Activated T-helper 17 cell treated with anti-CD3 and anti-CD28 coated beads, Interleukin-2, amount 50 U/mL, for 72 hours (primary cell): ENCODE measurements at regions not wholly inside any gene's neighbourhood (a gene's known extent, or its start where the extent isn't known, plus 50 kb on each side); places are given as distances from the start of the nearest gene placed in this dataset.

ENCODE experiments used
- ATAC-seq: fragments of 150-1000 bp; cut with Tn5 transposase; replicated peaks from 2 replicates; pipeline ENCODE4 v1.10.0; 2021; ENCODE audit warnings: mild to moderate bottlenecking, moderate library complexity
- H3K27ac Mint-ChIP-seq: one replicate; pipeline ENCODE4 v1.8.0; 2022; ENCODE audit warnings: mixed read lengths
- H3K27me3 Mint-ChIP-seq: one replicate; pipeline ENCODE4 v1.8.0; 2022; ENCODE audit warnings: mixed read lengths
- H3K36me3 Mint-ChIP-seq: one replicate; pipeline ENCODE4 v1.8.0; 2022; ENCODE audit warnings: low read depth, mild to moderate bottlenecking, mixed read lengths
- H3K4me1 Mint-ChIP-seq: one replicate; pipeline ENCODE4 v1.8.0; 2022; ENCODE audit warnings: mixed read lengths
- H3K4me3 Mint-ChIP-seq: one replicate; pipeline ENCODE4 v1.8.0; 2022; ENCODE audit warnings: mild to moderate bottlenecking, mixed read lengths
- H3K9me3 Mint-ChIP-seq: one replicate; pipeline ENCODE4 v1.8.0; 2022; ENCODE audit warnings: mixed read lengths

GRCh38 chr5:2634399-2635176 lies 116.9 kb downstream of the IRX2 start:
- H3K36me3 Mint-ChIP-seq = no peaks in the 10 kb centered on the region
- no peak overlapping the region for H3K4me3 Mint-ChIP-seq
- no peaks in the 10 kb centered on the region for H3K27me3 Mint-ChIP-seq
- H3K4me1 Mint-ChIP-seq = no peaks in the 10 kb centered on the region
- no peak for ATAC-seq
- no peak overlapping the region for H3K27ac Mint-ChIP-seq
- H3K9me3 Mint-ChIP-seq = no peaks in the 10 kb centered on the region

GRCh38 chr5:2633992-2634391 lies 117.5 kb downstream of the IRX2 start:
- ATAC-seq = no peak
- Mint-ChIP-seq H3K9me3 (no peaks in the 10 kb centered on the region), H3K36me3 (no peaks in the 10 kb centered on the region)

DNA sequence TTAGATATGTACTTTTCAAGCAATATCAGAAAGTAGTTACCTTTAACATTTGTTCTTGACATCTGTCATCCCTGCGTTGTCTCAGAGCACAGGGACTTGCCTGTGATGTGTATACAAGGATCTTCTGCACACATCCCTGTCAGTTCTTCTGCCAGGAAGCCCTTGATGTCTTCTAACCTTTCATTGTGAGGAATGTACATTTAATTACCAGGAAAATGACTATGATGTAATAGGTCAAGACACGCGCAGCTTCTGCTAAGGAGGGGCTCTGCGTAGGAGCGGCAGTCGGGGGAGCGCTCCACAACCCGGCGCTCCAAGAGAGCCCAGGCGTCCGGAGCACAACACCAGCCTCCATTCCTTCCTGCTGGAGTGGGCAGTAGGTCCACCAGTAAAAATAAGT lies 119.7 kb downstream of the IRX2 start:
- Mint-ChIP-seq H3K9me3 (peaks cover 4% of the 10 kb centered on the region), H3K4me1 (no peaks in the 10 kb centered on the region), H3K27me3 (peaks cover 3% of the 10 kb centered on the region), H3K4me3 (no peak overlapping the region), H3K27ac (no peak overlapping the region), H3K36me3 (no peaks in the 10 kb centered on the region)
- no peak for ATAC-seq

More at GRCh38 chr5:2633992-2634391, 117.5 kb downstream of the IRX2 start:
- no peak overlapping the region for H3K27ac Mint-ChIP-seq
- H3K4me3 Mint-ChIP-seq = no peak overlapping the region
- no peaks in the 10 kb centered on the region for H3K4me1 Mint-ChIP-seq
- no peaks in the 10 kb centered on the region for H3K27me3 Mint-ChIP-seq

GRCh38 chr5:2629045-2629444 lies 122.4 kb downstream of the IRX2 start:
- H3K4me1 Mint-ChIP-seq = no peaks in the 10 kb centered on the region
- no peaks in the 10 kb centered on the region for H3K36me3 Mint-ChIP-seq
- H3K27me3 Mint-ChIP-seq = peaks cover 3% of the 10 kb centered on the region
- H3K27ac Mint-ChIP-seq = no peak overlapping the region
- peaks cover 4% of the 10 kb centered on the region for H3K9me3 Mint-ChIP-seq
- H3K4me3 Mint-ChIP-seq = no peak overlapping the region
- ATAC-seq = no peak

DNA sequence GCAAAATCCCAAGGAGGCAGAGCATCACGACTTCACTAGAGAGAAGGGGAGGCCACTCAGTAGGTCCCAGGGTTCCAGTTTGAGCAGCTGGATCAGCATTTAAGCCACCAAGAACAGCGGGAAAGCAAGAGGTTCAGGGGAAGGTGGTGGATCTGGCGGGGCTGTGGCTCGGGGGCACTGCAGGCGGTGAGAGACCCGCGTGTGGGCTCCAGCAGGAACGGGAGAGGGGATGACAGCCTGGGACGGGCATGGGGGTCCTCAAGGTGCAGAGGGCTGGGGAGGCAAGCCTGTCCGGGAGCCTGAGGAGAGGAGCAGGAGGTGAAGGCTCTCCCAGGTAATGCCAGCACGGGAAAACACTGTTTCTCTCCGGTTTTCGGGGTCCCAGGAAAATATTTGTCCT lies 123.6 kb downstream of the IRX2 start:
- peaks cover 4% of the 10 kb centered on the region for H3K9me3 Mint-ChIP-seq
- no peaks in the 10 kb centered on the region for H3K36me3 Mint-ChIP-seq
- peaks cover 3% of the 10 kb centered on the region for H3K27me3 Mint-ChIP-seq
- no peak overlapping the region for H3K27ac Mint-ChIP-seq
- no peak overlapping the region for H3K4me3 Mint-ChIP-seq
- H3K4me1 Mint-ChIP-seq = no peaks in the 10 kb centered on the region
- no peak for ATAC-seq

DNA sequence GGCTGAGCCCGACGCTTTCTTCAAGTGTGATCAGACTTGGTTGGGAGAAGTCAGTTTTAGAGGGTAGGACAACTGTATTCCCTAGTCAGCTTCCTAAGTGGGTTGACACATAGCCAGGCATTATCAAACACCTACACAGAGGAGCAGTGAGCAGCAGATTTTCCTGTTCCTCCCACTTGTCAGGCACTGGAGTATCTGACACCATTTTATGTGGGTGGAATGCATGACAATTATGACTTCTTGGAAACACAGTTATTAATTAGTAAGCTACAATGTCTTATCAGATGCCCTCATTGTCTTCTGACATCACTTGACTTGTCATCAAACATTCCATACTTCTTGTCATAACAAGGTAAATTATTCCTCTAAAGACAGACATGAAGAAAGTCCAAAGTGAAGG lies 124.9 kb downstream of the IRX2 start:
- Mint-ChIP-seq H3K4me1 (no peaks in the 10 kb centered on the region), H3K27ac (no peak overlapping the region), H3K27me3 (peaks cover 3% of the 10 kb centered on the region), H3K36me3 (no peaks in the 10 kb centered on the region), H3K4me3 (no peak overlapping the region), H3K9me3 (peaks cover 4% of the 10 kb centered on the region)
- no peak for ATAC-seq

DNA sequence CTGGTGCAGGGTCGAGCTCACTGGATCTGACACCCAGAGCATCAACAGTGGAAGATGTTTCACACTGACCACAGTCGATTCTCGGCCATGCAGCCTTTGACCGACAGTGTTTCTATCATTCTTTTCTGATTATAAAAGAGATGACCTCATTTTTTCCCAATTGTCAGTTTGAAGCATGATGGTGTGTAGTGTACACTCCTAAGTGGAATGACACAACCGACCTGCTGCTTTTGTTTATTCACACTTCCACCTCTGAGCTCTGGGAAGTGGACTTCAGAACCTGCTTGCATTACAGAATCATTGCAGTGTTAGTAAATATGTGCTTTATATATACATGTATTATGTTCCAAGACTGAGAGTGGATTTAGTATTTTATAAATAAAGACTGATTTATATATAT lies 128.6 kb downstream of the IRX2 start:
- ATAC-seq = no peak
- Mint-ChIP-seq H3K27me3 (peaks cover 3% of the 10 kb centered on the region), H3K27ac (no peak overlapping the region), H3K4me3 (no peak overlapping the region), H3K4me1 (no peaks in the 10 kb centered on the region), H3K36me3 (no peaks in the 10 kb centered on the region), H3K9me3 (peaks cover 4% of the 10 kb centered on the region)

DNA sequence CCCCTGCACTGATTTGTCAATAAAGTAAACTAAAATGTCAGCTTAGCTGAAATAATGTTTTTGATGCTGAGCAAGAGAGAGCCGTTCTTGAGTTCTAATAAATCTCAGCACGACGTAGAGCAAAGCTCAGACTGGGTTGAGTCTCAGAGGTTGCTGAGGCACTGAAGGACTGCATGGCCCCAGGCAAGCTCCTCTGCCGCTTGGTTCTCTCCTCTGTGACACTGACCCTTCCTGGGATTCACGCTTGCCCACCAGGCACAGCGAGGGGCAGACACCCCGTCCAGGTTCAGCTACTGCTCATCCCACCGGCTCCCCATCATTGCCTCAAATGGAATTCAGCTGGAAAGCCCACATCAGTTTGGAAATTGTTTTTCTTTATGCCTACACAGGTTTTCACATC lies 129.8 kb downstream of the IRX2 start:
- H3K4me1 Mint-ChIP-seq = no peaks in the 10 kb centered on the region
- no peak overlapping the region for H3K27ac Mint-ChIP-seq
- no peak for ATAC-seq
- no peaks in the 10 kb centered on the region for H3K36me3 Mint-ChIP-seq
- H3K27me3 Mint-ChIP-seq = no peaks in the 10 kb centered on the region
- H3K9me3 Mint-ChIP-seq = peaks cover 3% of the 10 kb centered on the region
- no peak overlapping the region for H3K4me3 Mint-ChIP-seq

DNA sequence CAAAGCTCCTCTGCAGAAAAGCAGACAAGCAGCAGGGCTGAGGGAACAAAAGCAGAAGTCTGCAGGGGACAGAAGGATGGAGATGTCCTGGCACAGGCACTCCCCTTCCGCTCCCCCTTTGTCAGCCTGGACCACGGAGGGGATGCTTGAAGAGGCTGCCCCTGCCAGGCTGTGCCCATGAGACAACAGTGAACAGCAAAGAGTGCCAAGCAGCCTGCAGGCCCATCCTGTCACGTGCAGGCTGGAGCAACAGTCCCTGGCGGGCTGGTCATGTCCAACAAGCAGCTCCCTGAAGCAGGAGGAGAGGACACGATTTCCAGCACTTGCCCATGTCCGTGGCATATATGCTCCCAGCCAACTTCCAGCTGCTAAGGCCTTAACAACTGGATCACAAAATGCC lies 132.3 kb downstream of the IRX2 start:
- Mint-ChIP-seq H3K4me1 (no peaks in the 10 kb centered on the region), H3K36me3 (no peaks in the 10 kb centered on the region), H3K27me3 (no peaks in the 10 kb centered on the region), H3K9me3 (peaks cover 3% of the 10 kb centered on the region), H3K4me3 (no peak overlapping the region), H3K27ac (no peak overlapping the region)
- no peak for ATAC-seq

DNA sequence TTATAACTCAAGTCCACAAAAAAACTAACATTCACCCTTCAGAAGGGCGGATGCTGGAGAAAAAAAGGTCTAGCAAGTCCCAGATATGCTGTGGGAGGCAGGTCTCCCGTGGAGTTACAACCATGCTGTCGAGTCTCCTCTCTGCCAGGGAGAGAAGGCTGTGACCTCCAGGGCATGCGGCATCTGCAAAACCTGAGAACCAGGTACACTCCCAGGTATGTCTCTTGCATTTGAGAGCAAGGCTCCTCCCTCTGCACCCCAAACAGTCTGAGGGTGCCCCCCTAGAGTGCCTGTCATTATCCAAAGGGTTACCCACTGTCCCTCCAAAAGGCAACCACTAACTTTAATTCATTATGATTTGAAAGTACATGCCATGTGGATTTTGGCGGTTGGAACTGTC lies 134.0 kb downstream of the IRX2 start:
- Mint-ChIP-seq H3K4me1 (no peaks in the 10 kb centered on the region), H3K27ac (no peak overlapping the region), H3K4me3 (no peak overlapping the region), H3K9me3 (peaks cover 6% of the 10 kb centered on the region), H3K27me3 (peaks cover 4% of the 10 kb centered on the region), H3K36me3 (no peaks in the 10 kb centered on the region)
- ATAC-seq = no peak

- Mint-ChIP-seq H3K4me3 (no peak overlapping the region), H3K4me1 (no peaks in the 10 kb centered on the region), H3K9me3 (peaks cover 6% of the 10 kb centered on the region), H3K36me3 (no peaks in the 10 kb centered on the region), H3K27me3 (peaks cover 4% of the 10 kb centered on the region), H3K27ac (no peak overlapping the region)
- no peak for ATAC-seq
These were observed 135.6 kb downstream of the IRX2 start for GRCh38 chr5:2615917-2616316.

DNA sequence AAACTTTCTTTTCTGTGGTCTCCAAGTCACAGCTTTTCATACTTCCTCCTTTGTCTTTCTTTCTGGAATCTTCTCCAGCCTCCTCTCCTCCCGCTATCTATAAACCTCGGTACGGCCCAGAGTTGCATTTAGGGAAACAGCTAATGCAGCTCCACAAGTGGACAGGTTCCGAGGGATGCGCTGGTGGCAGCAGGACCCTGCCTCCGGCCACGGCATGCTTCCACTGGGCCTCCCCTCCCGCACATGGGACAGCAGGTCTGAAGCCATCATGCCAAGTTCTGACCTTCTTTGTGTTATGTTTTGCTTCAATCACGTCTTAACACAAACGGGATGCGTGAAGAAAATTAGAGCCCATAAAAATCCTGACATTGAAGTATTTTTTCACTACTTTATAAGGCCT lies 136.9 kb downstream of the IRX2 start:
- no peak for ATAC-seq
- Mint-ChIP-seq H3K9me3 (peaks cover 6% of the 10 kb centered on the region), H3K36me3 (no peaks in the 10 kb centered on the region), H3K4me1 (no peaks in the 10 kb centered on the region), H3K27me3 (peaks cover 4% of the 10 kb centered on the region), H3K4me3 (no peak overlapping the region), H3K27ac (no peak overlapping the region)

DNA sequence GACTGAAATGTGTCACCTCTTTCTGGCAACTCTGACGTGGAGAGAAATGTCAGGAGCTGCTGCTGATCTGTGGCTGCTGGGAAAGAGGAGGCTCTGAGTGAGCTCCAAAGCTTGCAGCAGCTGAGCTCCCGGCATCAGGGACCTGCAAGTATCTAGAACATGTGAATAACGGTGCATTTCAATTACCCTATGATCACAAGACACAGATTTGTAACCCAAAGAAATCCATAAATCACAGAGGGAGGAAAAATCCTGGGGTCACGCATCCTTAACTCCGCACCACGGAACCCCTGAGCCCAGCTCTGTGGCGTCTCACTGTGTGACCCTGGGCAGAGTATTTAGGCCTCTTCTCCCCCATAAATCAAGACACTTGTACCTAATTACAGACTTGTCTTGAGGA lies 139.8 kb downstream of the IRX2 start:
- H3K9me3 Mint-ChIP-seq = peaks cover 3% of the 10 kb centered on the region
- H3K4me1 Mint-ChIP-seq = no peaks in the 10 kb centered on the region
- peaks cover 4% of the 10 kb centered on the region for H3K27me3 Mint-ChIP-seq
- H3K36me3 Mint-ChIP-seq = no peaks in the 10 kb centered on the region
- no peak for ATAC-seq
- H3K27ac Mint-ChIP-seq = no peak overlapping the region
- no peak overlapping the region for H3K4me3 Mint-ChIP-seq

- no peaks in the 10 kb centered on the region for H3K4me1 Mint-ChIP-seq
- H3K36me3 Mint-ChIP-seq = no peaks in the 10 kb centered on the region
- peaks cover 4% of the 10 kb centered on the region for H3K27me3 Mint-ChIP-seq
- peaks cover 3% of the 10 kb centered on the region for H3K9me3 Mint-ChIP-seq
- H3K4me3 Mint-ChIP-seq = no peak overlapping the region
- ATAC-seq = no peak
- H3K27ac Mint-ChIP-seq = no peak overlapping the region
These were observed 140.5 kb downstream of the IRX2 start for GRCh38 chr5:2610986-2611385.

- no peak overlapping the region for H3K4me3 Mint-ChIP-seq
- no peak overlapping the region for H3K27ac Mint-ChIP-seq
- peaks cover 3% of the 10 kb centered on the region for H3K9me3 Mint-ChIP-seq
- H3K36me3 Mint-ChIP-seq = no peaks in the 10 kb centered on the region
- no peaks in the 10 kb centered on the region for H3K4me1 Mint-ChIP-seq
- no peak for ATAC-seq
- H3K27me3 Mint-ChIP-seq = peaks cover under 1% of the 10 kb centered on the region
These were observed 143.1 kb downstream of the IRX2 start for GRCh38 chr5:2608391-2608790.

DNA sequence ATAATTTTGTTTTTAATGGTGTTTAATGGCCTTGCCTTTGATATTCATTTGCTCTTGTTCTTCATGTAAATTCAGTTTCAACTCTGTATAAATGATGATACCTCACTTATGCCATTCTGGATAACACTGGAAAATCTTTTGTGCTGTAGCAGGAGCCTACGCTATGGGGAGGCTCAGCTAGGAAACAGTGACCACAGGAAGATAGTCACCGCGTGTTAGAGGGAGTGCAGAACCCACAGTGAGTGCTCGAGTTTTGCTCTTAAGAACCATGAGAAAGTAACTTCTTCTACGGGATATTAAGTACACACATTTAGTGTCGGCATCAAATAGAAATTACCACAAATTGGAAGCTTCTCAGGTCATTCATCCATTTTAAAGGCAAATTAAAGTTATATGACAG lies 143.9 kb downstream of the IRX2 start:
- ATAC-seq = no peak
- Mint-ChIP-seq H3K4me1 (no peaks in the 10 kb centered on the region), H3K36me3 (no peaks in the 10 kb centered on the region), H3K4me3 (no peak overlapping the region), H3K27me3 (no peaks in the 10 kb centered on the region), H3K9me3 (no peaks in the 10 kb centered on the region), H3K27ac (no peak overlapping the region)
